GM21786 (cell line): ENCODE measurements at regions not wholly inside any gene's neighbourhood (a gene's known extent, or its start where the extent isn't known, plus 50 kb on each side); places are given as distances from the start of the nearest gene placed in this dataset.
A peak's percentile ranks its signal among the peaks of the same experiment; 100 is the strongest.

ENCODE experiments used
- ATAC-seq: cut with Tn5 transposase; IDR thresholded peaks from one replicate; pipeline ENCODE4 v1.9.1; 2021; ENCODE audit not compliant: unreplicated experiment

DNA sequence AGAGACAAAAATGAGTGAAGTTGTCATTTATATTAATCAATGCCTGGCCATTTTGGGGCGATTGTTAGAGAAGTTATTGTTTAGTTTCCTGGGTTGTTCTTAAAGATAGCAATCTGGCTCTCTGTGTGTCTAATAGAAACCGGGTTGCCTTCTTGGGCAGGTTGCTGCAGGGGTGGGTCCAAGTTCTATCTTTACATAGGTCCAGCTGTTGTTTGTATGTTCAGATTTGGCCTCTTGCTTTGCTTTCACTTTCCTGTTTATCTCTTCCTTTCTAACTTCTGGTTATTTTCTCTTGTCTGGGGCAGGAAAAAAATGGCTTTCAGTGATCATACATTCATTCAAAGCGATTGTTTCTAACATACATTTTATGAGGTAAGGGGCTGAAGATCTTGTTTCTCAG lies 128.4 kb upstream of the NOX3 start:
- ATAC-seq: no peak

DNA sequence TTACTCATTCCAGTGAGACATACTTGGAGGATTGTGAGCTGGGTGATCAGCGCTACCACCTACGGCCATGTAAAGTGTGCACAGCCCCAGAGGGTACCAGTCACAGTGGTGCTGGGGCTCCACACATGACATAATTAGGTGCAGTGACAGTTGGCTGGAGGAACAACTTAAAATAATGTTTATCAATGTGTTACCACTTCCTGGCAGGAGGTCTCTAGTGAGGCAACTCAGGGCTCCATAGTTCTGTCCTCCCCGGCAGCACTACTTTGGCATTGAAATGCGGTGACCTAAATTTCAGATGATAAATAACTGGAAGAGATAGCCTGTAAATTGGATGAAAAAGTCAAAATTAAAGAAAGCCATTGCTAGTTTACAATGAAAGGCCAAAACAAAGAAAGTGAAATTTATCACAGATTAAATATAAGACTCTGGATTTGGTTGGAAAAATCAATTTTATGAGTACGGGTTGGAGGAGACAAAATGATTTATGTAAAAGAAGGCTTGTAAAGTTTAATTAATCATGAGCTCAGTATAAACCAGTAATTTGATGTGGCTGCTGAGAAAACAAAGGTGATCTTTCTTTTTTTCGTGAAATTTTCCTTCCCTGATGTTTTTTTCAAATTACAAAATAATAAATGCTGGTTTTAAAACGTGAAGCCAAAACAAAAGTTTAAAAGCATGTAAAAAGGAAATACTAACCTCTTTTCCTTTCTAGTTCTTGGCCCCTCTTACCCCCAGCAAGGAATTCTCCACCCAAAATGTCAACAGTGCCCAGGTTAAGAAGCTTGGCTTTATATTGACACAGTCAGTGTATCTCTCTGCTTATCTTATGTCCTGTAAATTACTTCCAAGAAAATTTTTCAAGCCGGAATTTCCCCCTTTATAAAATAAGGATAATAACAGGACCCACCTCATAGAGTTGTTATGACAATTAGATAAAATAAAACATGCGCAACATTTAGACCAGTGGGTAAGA lies 126.7 kb upstream of the NOX3 start:
- no peak for ATAC-seq

DNA sequence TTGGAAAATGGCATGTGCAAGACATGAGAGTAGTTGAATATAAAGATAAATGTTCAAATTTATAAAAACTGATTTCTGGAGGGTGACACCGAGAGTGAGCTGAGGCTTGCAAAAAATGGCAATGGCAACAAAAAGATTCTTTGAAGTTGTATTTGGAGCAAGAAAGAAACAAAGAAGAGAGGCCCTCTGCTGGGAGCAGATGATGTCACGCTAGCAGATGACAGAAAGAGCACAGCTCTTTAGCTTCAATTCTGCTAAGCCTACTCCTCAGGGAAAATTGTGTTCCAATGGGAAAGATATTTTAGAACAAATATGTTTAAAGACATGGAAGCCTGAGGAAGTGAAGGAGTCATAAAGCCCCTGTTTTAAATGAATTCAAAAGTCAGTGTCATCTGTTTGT lies 125.3 kb upstream of the NOX3 start:
- ATAC-seq: no peak

GRCh38 chr6:155578251-155578650 lies 122.6 kb upstream of the NOX3 start:
- no peak for ATAC-seq

GRCh38 chr6:155561966-155562364 lies 106.3 kb upstream of the NOX3 start:
- ATAC-seq: no peak

DNA sequence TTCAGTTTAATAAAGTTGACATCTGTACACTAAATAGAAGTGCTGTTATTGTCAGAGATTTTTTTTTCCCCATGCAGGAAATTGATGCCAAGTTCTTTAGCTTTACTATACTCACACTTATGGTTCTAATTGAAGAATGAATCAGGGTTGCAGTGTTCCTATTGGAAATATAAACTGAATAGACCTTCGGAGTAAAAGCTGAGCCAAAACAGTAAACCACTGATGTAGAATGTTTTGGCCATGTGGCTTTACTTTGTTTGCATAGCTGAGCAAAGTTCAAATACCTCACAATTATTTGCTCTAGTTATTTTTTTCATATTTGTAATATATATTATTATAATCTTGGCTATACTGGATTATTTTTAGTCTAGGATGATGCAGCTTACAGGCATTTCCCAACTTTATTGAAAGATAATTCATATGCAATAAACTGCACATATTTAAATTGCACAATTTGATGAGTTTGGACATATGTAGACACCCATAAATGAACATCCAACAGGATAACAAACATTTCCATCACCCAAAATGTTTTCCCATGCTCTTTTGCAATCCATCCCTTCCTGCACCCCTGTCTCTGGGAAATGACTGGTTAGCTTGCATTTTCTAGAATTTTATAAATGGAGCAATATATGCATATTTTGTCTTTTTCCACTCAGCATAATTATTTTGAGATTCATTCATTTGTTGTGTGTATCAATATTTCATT lies 105.8 kb upstream of the NOX3 start:
- no peak for ATAC-seq

GRCh38 chr6:155549928-155550327 lies 94.3 kb upstream of the NOX3 start:
- ATAC-seq: no peak

DNA sequence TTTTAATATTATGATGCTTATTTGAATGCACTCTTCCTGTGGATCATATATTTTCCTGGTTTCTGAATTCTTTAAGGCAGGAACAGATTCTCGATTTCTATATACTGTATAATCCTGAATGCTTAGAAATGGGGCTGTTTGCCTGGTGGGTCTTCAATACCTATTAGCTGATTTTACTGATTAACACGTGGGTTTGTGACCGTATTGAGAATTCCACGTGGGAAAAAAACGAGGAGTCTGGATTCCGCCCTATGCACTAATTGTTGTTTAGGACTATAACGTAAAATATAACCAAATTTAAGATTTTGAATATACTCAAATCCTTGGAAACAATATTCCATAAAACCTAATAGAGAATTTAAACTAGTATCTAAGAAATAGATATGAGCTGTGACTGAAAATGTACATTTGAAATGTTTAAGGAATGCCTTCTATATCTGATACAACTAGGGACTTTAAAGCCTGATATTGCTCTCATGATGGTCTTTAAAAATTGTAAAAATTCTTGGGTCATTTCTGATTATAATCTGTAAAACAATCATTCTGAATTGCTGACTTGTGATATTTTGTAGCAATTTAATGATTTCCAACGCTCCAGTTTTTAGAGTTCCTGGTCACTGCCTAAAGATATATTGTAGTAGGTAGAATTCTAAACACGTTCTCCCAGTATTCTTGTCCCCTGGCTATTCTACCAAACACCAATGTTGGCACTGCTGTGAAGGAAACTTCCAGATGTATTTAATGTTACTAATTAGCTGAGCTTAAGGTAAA lies 93.6 kb upstream of the NOX3 start:
- ATAC-seq: no peak

GRCh38 chr6:155548576-155548975 lies 92.9 kb upstream of the NOX3 start:
- ATAC-seq: no peak

- ATAC-seq: no peak
Measured at GRCh38 chr6:155544677-155545076, 89.0 kb upstream of the NOX3 start.

GRCh38 chr6:155543166-155543847 lies 87.7 kb upstream of the NOX3 start:
- ATAC-seq: no peak

GRCh38 chr6:155542036-155542435 lies 86.4 kb upstream of the NOX3 start:
- no peak for ATAC-seq

GRCh38 chr6:155538708-155539390 lies 83.2 kb upstream of the NOX3 start:
- no peak for ATAC-seq

- ATAC-seq: no peak
Measured at GRCh38 chr6:155534678-155535077, 79.0 kb upstream of the NOX3 start.

DNA sequence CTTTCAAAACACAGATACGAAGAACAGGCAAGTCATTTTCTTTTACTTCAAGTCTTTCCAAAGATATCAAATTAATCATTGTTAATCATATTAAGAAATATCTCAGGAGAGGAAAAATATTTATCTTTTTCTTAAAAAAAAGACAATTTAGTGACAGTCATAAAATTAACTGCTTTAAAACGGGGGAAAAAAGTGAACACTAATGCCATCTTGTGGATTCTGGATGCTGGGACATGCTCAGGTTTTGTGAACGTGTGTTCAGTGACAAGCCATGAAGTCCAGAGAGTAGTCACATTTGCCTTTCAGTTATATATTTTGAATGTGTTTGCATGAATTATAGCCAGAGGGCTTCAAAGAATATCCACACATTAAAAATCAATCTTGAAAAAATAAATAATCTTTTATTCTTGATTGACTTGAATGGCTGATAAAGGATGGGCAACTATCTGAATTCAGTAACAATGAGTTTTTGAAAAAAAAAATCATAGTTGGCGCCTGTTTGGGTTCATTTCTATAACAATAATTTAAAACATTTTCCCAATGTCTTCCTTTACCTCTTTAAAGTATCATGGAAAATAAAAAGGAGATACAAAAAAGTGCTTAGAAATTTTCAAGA lies 74.7 kb upstream of the NOX3 start:
- peak; percentile 67 for ATAC-seq

DNA sequence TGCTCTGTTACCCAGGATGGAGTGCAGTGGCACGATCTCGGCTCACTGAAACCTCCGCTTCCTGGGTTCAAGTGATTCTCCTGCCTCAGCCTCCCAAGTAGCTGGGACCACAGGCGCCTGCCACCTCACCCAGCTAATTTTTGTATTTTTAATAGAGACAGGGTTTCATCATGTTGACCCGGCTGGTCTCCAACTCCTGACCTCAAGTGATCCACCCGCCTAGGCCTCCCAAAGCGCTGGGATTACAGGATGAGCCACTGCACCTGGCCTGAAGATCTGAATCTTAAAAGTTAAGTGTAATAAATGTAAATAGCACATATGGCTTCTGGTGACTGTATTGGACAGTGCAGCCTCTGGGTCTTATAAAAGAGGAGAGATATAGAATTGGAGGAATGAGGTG lies 74.2 kb upstream of the NOX3 start:
- ATAC-seq: peak; percentile 14

- peak; percentile 47 for ATAC-seq
Measured at GRCh38 chr6:155528982-155529453, 73.4 kb upstream of the NOX3 start.

DNA sequence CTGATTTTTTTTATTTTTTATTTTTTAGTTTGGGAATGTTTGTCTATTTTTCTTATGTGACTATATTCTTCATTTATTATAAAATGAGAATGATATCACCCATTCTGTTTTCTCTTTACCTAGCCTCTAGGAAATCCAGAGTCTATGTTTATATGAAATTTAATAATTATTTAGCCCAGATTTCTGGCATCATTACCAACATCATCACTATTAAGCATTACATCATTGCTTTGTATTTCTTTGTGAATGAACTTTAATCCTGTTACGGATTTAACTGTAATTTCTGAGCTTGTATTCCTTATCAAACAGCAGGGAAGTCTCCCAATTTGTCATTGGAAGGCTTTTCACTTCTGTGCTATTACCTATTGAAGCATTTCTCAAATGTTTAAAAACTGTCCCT lies 72.7 kb upstream of the NOX3 start:
- no peak for ATAC-seq

DNA sequence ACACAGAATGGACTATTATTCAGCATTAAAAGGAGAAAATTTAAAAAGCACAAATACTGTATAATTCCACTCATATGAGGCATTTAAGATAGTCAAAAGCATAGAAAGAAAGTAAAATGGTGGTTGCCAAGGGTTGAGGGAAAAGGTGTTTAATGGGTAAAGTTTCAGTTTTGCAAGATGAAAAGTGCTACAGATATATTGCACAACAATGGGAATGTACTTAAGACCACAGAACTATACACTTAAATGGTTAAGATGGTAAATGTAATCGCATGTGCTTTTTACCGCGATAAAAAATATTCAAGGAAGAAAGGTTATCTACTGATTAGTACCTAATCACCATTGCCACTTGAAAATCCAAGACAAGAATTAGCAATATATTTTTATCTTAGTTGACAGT lies 71.8 kb upstream of the NOX3 start:
- ATAC-seq: no peak
